KOPT-K1 (cell line): ENCODE measurements at regions not wholly inside any gene's neighbourhood (a gene's known extent, or its start where the extent isn't known, plus 50 kb on each side); places are given as distances from the start of the nearest gene placed in this dataset.

Source experiments
- H3K27ac ChIP-seq: fragments of 200-600 bp; sonication (generic); 2 replicates; pipeline ENCODE4 v1.5.1; 2016; ENCODE audit warnings: antibody characterized with exemption, mild to moderate bottlenecking, low read depth, low read length; ENCODE audit not compliant: poor library complexity, severe bottlenecking
- H3K36me3 ChIP-seq: fragments of 200-600 bp; sonication (generic); 2 replicates; pipeline ENCODE4 v1.5.1; 2017; ENCODE audit warnings: antibody characterized with exemption, mild to moderate bottlenecking, low read length, moderate library complexity; ENCODE audit not compliant: insufficient read depth
- H3K9me3 ChIP-seq: fragments of 200-600 bp; sonication (generic); 2 replicates; pipeline ENCODE4 v1.5.1; 2017; ENCODE audit warnings: antibody characterized with exemption, low read length, mild to moderate bottlenecking; ENCODE audit not compliant: insufficient read depth, poor library complexity, severe bottlenecking

- no peaks in the 10 kb centered on the region for H3K36me3 ChIP-seq
- no peak overlapping the region for H3K27ac ChIP-seq
- no peaks in the 10 kb centered on the region for H3K9me3 ChIP-seq
Observed at GRCh38 chr2:8087480-8087840, 594.4 kb upstream of the ID2 start.

GRCh38 chr2:8088810-8089209 is 593.0 kb upstream of the ID2 start:
- Histone ChIP-seq H3K27ac (no peak overlapping the region), H3K36me3 (no peaks in the 10 kb centered on the region), H3K9me3 (no peaks in the 10 kb centered on the region)

- Histone ChIP-seq H3K36me3 (no peaks in the 10 kb centered on the region), H3K27ac (no peak overlapping the region), H3K9me3 (no peaks in the 10 kb centered on the region)
Observed at GRCh38 chr2:8089596-8089995, 592.3 kb upstream of the ID2 start.

GRCh38 chr2:8090748-8091700 is 590.8 kb upstream of the ID2 start:
- Histone ChIP-seq H3K27ac (no peak overlapping the region), H3K9me3 (no peaks in the 10 kb centered on the region), H3K36me3 (no peaks in the 10 kb centered on the region)

GRCh38 chr2:8094526-8094925 is 587.3 kb upstream of the ID2 start:
- Histone ChIP-seq H3K27ac (no peak overlapping the region), H3K9me3 (no peaks in the 10 kb centered on the region), H3K36me3 (no peaks in the 10 kb centered on the region)

GRCh38 chr2:8095978-8096377 is 585.9 kb upstream of the ID2 start:
- Histone ChIP-seq H3K36me3 (no peaks in the 10 kb centered on the region), H3K27ac (no peak overlapping the region), H3K9me3 (no peaks in the 10 kb centered on the region)

GRCh38 chr2:8096484-8096883 is 585.4 kb upstream of the ID2 start:
- Histone ChIP-seq H3K9me3 (no peaks in the 10 kb centered on the region), H3K27ac (no peak overlapping the region), H3K36me3 (no peaks in the 10 kb centered on the region)

GRCh38 chr2:8098476-8099266 is 583.2 kb upstream of the ID2 start:
- no peaks in the 10 kb centered on the region for H3K36me3 ChIP-seq
- no peak overlapping the region for H3K27ac ChIP-seq
- no peaks in the 10 kb centered on the region for H3K9me3 ChIP-seq

GRCh38 chr2:8099267-8099582 is 582.6 kb upstream of the ID2 start:
- Histone ChIP-seq H3K36me3 (no peaks in the 10 kb centered on the region), H3K9me3 (no peaks in the 10 kb centered on the region), H3K27ac (no peak overlapping the region)

- no peak overlapping the region for H3K27ac ChIP-seq
- H3K9me3 ChIP-seq = no peaks in the 10 kb centered on the region
- H3K36me3 ChIP-seq = no peaks in the 10 kb centered on the region
Observed at GRCh38 chr2:8101614-8102277, 580.1 kb upstream of the ID2 start.

- H3K27ac ChIP-seq = no peak overlapping the region
- no peaks in the 10 kb centered on the region for H3K36me3 ChIP-seq
- H3K9me3 ChIP-seq = no peaks in the 10 kb centered on the region
Observed at GRCh38 chr2:8102470-8102869, 579.4 kb upstream of the ID2 start.

- no peaks in the 10 kb centered on the region for H3K36me3 ChIP-seq
- H3K27ac ChIP-seq = no peak overlapping the region
- H3K9me3 ChIP-seq = no peaks in the 10 kb centered on the region
Observed at GRCh38 chr2:8103085-8103708, 578.7 kb upstream of the ID2 start.

GRCh38 chr2:8107150-8107549 is 574.7 kb upstream of the ID2 start:
- Histone ChIP-seq H3K27ac (no peak overlapping the region), H3K36me3 (no peaks in the 10 kb centered on the region), H3K9me3 (no peaks in the 10 kb centered on the region)

GRCh38 chr2:8107621-8108378 is 574.1 kb upstream of the ID2 start:
- no peak overlapping the region for H3K27ac ChIP-seq
- H3K9me3 ChIP-seq = no peaks in the 10 kb centered on the region
- H3K36me3 ChIP-seq = no peaks in the 10 kb centered on the region
